GM21576 (cell line): ENCODE measurements at regions not wholly inside any gene's neighbourhood (a gene's known extent, or its start where the extent isn't known, plus 50 kb on each side); places are given as distances from the start of the nearest gene placed in this dataset.

ENCODE experiments used
- ATAC-seq: cut with Tn5 transposase; IDR thresholded peaks from one replicate; pipeline ENCODE4 v1.9.1; 2021; ENCODE audit warnings: mild to moderate bottlenecking, moderate library complexity; ENCODE audit not compliant: unreplicated experiment

DNA sequence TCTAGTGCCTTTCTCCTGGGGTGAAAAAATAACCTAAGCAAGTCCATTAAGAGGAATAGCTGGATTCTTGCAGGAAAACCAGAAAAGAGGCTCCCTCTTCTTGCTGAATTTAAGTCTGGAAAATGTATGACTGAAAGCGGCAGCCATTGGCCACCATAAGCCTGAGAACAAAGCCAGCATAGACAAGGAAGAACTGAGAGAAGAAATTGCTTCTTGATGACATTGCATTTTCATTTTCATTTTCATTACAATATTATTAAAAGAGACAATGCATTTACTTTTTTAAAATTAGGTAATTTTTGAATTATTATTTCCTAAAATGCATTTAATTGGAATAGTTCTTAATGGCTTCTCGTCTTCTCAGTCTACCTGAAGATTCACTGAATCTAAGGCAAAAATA is 1157.5 kb upstream of the ZEB2 start:
- ATAC-seq: no peak

DNA sequence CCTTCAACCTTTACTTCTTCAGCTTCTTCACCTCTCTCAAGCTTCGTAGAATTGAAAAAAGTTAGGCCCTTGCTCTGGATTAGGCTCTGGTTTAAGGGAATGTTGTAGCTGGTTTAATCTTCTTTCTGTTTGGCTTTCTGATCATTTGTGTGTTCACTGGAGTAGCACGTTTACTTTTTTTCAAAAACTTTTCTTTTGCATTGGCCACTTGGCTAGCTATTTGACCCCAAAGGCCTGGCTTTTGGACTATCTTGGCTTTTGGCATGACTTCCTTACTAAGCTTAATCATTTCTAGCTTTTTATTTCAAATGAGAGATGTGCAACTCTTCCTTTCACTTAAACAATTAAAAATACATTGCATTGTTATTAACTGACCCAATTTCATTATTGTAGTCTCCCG is 1154.8 kb upstream of the ZEB2 start:
- ATAC-seq: no peak

DNA sequence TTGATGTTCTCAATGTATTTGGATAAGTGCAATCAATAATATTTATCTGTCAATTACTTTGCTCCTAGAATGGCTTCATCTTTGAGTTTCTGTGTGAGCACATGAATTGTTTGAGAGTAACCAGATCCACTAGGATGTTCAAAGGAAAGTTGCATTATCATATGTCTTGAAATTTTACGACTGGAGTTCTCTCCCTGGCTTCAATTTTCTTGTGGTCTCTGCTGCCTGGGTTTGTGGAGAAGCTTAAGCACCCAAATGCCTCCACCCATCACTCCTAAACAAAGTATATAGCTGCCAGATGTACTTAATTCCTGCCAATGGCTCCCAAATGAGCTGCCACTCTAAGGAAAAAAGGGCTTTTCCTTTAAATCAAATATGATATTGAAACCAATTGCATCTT is 1149.4 kb upstream of the ZEB2 start:
- no peak for ATAC-seq

DNA sequence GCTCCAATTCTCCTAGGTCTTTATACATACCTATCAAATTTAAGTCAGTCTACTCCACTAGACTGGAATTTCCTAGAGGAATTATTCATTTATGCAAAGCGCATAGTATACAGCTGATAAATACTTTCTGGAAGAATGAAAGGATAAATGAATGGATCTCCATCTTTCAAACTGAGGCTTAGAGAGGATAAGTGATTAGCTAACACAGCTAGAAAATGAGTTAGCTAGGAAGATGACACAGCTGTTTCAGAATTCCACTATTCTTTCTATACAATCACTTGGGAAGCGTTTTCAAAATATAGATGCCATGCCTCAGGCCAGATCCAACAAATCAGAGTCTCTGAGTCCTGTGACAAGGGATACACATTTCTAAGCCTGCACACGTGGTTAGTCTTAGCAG is 1146.6 kb upstream of the ZEB2 start:
- no peak for ATAC-seq

DNA sequence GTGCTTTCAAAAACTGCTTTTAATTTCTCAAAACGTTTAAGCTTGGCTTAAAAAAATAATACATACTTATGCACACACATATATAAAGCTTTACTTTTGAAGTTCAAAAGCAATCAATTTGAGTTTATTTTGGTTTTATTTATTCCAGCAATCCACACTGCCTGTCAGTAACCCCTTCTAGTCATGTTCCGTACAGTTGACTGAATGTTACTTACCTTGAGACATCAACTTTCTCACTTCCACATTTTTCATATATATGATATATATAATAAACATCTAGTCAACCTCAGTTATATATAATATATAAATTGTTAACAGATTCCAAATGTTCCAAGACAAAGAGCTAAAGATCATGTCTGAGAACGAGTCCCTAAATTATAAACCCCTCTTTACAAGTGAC is 1137.3 kb upstream of the ZEB2 start:
- no peak for ATAC-seq

GRCh38 chr2:145655165-145655765 is 1135.3 kb upstream of the ZEB2 start:
- ATAC-seq: no peak

DNA sequence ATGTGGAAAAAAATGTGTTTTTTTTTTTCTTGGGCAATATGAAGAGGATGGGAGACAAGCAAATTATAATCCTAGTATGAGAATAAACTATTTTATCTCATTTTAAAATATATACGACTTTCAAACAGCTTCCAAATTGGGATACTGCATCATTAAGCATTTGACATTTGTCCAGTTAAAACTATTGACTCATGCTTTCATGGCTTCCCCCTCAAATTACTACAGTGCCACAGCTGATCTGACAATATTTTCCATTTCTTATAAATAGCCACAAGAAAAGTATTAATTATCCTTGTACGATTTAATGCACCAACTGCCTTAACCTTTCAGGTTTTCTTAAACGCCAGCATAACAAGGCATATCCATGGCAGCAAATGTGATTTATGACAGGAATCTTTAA is 1134.8 kb upstream of the ZEB2 start:
- no peak for ATAC-seq

GRCh38 chr2:145654156-145654555 is 1134.2 kb upstream of the ZEB2 start:
- ATAC-seq: no peak

GRCh38 chr2:145653553-145653952 is 1133.6 kb upstream of the ZEB2 start:
- no peak for ATAC-seq

- no peak for ATAC-seq
Measured at GRCh38 chr2:145652571-145653545, 1132.9 kb upstream of the ZEB2 start.

DNA sequence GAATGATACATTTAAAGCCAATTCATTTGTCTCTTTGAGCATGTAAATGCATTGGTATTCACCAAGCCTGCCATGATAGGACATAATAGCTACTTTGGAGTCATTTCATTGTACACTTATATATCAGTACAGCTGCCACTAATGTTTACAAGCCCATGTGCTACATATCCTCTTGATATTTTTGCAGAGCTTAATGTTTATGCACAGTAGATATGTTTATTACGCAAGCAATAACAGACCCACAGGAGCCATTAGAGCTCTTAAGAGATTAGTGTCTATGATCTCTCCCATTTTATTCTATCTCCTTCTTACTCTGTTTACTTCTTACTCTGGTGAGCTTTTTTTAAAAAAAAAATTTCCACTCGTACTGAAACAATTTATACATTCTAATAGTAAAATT is 1132.1 kb upstream of the ZEB2 start:
- no peak for ATAC-seq

- ATAC-seq: no peak
Measured at GRCh38 chr2:145650226-145650625, 1130.3 kb upstream of the ZEB2 start.

DNA sequence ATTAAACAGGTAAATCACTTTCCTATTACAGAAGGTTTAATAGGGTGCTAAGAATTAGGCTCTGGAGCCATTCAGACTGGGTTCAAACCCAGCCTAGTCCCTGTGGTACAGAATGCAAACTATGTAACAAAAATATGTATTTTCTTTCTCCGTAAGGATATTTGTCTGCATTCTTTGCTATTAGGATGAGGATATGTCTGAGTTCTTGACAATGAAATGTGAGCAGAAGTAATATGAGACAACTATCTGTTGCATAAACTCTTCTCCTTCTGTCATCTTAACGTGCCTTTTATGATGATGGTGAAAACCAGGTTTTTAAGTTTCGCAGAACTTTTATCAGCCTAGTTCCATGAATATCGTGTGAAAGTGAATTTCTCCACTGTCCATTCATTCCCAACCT is 1129.1 kb upstream of the ZEB2 start:
- ATAC-seq: no peak

DNA sequence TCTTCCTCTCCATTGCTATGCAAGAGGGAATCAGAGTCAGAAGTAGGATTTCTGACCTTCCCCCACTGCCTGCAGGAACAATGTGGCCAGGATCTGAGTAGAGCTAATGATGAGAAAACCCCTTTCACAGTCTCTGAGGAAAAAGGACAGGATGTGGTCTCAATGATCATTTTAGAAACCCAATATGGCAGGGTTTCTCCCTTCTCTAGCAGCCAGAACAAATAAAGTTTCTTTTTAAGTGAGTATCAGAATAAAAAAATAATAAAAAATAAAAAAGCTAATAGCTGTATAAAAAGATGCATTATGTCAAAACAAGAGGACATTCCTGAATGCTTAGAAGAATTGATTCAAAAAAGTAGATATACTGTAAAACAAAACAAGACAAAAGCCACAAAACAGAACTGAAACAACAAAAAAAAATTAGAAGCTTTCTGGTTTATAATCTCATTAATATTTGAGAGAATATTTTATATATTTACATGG is 1124.9 kb upstream of the ZEB2 start:
- peak; percentile 98 for ATAC-seq

GRCh38 chr2:145638675-145639074 is 1118.8 kb upstream of the ZEB2 start:
- ATAC-seq: peak; percentile 75

DNA sequence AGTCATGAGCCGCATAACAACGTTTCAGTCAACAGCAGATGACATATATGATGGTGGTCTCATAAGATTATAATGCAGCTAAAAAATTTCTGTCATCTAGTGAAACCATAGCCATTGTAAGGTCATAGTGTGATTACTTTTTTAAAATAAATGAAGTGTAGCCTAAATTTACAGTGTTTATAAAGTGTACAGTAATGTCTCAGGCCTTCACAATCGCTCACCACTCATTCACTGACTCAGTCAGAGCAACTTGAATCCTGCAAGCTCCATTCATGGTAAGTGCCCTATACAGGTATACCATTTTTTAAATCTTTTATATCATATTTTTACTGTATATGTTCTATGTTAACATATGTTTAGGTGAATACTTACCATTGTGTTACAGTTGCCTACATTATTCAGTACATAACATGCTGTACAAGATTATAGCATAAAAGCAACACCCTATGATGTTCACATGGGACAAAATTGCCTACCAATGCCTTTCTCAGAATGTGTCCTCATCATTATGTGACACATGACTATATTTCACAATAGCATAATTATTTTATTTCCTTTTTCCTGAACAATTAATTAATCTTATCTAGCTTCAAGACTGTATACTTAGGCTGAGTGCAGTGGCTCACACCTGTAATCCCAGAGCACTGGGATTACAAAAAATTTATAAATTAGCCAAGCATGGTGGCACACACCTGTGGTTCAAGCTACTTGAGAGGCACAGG is 1115.9 kb upstream of the ZEB2 start:
- no peak for ATAC-seq

- ATAC-seq: no peak
Measured at GRCh38 chr2:145631561-145631960, 1111.6 kb upstream of the ZEB2 start.

- ATAC-seq: no peak
Measured at GRCh38 chr2:145626301-145626700, 1106.4 kb upstream of the ZEB2 start.

GRCh38 chr2:145625111-145625510 is 1105.2 kb upstream of the ZEB2 start:
- no peak for ATAC-seq

DNA sequence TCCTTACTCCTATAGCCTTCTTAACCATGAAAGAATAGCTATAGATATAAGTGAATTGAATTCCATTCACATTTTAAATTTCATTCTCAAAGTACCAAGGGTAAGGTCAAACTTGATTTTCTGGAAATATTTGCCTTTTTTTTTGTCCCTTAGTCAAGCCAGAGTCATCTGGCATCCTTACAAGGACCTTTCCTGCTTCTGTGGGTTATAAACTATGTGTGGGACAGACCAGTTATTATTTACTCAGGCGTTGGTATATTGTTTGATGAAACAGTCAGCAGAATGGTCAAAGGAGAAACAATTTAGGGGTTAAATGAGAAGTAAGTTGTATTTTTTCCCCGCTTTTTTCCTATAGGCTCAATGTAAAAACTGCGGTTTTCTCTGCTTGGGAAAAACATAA is 1103.2 kb upstream of the ZEB2 start:
- ATAC-seq: no peak

- ATAC-seq: no peak
Measured at GRCh38 chr2:145622285-145622684, 1102.4 kb upstream of the ZEB2 start.

- ATAC-seq: no peak
Measured at GRCh38 chr2:145617906-145618305, 1098.0 kb upstream of the ZEB2 start.
